Adrenal gland (tissue), 9 donors: ENCODE measurements at regions not wholly inside any gene's neighbourhood (a gene's known extent, or its start where the extent isn't known, plus 50 kb on each side); places are given as distances from the start of the nearest gene placed in this dataset.

Experiments used
- DNase-seq, 7 donors: peaks; one replicate each; pipeline ENCODE4 v3.0.0-alpha.2; 2019 to 2020
- H3K27ac ChIP-seq, 5 donors: fragments of 200-600 bp; sonication (generic) in 4 of 5; 1 replicate in 3 of 5; 2 replicates in 2 of 5; pipeline versions ENCODE4 v1.5.1 to v1.8.0; 2016 to 2020; ENCODE audit warnings: mild to moderate bottlenecking in 1 of 5
- H3K27me3 ChIP-seq: fragments of 200-600 bp; 2 replicates; pipeline ENCODE4 v1.8.0; 2021
- H3K36me3 ChIP-seq, 2 donors: fragments of 200-600 bp; replicated peaks in 1 of 2; 1 replicate in 1 of 2; 2 replicates in 1 of 2; pipeline versions ENCODE4 v1.5.1 to v1.8.0; 2018 to 2022
- H3K4me1 ChIP-seq, 2 donors: fragments of 200-600 bp; replicated peaks in 1 of 2; 1 replicate in 1 of 2; 2 replicates in 1 of 2; pipeline versions ENCODE4 v1.5.1 to v1.8.0; 2018 to 2021
- H3K4me3 ChIP-seq, 4 donors: fragments of 200-600 bp; sonication (generic) in 3 of 4; one replicate each; pipeline ENCODE4 v1.5.1; 2016 to 2018
- H3K9me3 ChIP-seq, 3 donors: fragments of 200-600 bp; sonication (generic) in 1 of 3; replicated peaks in 1 of 3; 1 replicate in 2 of 3; 2 replicates in 1 of 3; pipeline versions ENCODE4 v1.5.1 to v1.8.0; 2016 to 2021
- POLR2A ChIP-seq, 2 donors: fragments of 450-650 bp; IDR thresholded peaks; one replicate each; pipeline ENCODE4 v1.6.1; 2017; ENCODE audit warnings: antibody characterized with exemption in 2 of 2, mild to moderate bottlenecking in 2 of 2, moderate library complexity in 1 of 2
- WGBS, 4 donors: extraction: QIAGEN DNeasy Blood & Tissue Kit in 2 of 4; methylation state at CpG; one replicate each; pipeline versions ENCODE4 v1.1.5 to v1.1.7; 2013 to 2017; 5-methylcytosine and 5-hydroxymethylcytosine counted together
- intact Hi-C, 2 donors: fragments of 100-400 bp; cut with DNase I; formaldehyde crosslinking; loops; one replicate each; pipeline versions ENCODE4 v1.14.1 to v1.15.0; 2022 to 2023
- TF ChIP-seq, protein P1 (sequence below), 6 experiments: fragments of 450-650 bp in 4 of 6; fragments of 200-600 bp in 2 of 6; sonication (generic) in 1 of 6; IDR thresholded peaks; 1 replicate in 5 of 6; 2 replicates in 1 of 6; pipeline versions ENCODE4 v1.5.1 to v1.8.0; 2016 to 2021; ENCODE audit warnings: antibody characterized with exemption in 6 of 6, mild to moderate bottlenecking in 2 of 6, moderate library complexity in 1 of 6
- donor health status: healthy with polysubstance abuse.
- donor health status: Bipolar disorder and iron deficiency.
- donor health status: DM: yes; HTN: yes; CAD: no.
- donor health status: DM: no; HTN: no; CAD: no.
- donor health status: DM: no; HTN: no; CAD: no.

GRCh38 chr4:62550121-62550520, 1350.0 kb downstream of the ADGRL3 start:
- 70 to 93% (median 76%) methylated on average over 2 of the region's 2 CpGs for WGBS, 4 donors
- H3K4me3 ChIP-seq = no peak overlapping the region
- no peak for TF ChIP-seq POLR2A (IDR thresholded peaks at IDR 0.05)
- TF ChIP-seq, protein P1, sequence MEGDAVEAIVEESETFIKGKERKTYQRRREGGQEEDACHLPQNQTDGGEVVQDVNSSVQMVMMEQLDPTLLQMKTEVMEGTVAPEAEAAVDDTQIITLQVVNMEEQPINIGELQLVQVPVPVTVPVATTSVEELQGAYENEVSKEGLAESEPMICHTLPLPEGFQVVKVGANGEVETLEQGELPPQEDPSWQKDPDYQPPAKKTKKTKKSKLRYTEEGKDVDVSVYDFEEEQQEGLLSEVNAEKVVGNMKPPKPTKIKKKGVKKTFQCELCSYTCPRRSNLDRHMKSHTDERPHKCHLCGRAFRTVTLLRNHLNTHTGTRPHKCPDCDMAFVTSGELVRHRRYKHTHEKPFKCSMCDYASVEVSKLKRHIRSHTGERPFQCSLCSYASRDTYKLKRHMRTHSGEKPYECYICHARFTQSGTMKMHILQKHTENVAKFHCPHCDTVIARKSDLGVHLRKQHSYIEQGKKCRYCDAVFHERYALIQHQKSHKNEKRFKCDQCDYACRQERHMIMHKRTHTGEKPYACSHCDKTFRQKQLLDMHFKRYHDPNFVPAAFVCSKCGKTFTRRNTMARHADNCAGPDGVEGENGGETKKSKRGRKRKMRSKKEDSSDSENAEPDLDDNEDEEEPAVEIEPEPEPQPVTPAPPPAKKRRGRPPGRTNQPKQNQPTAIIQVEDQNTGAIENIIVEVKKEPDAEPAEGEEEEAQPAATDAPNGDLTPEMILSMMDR (IDR thresholded peaks at IDR 0.05) = no peak

GRCh38 chr4:62549601-62550000, 1349.5 kb downstream of the ADGRL3 start:
- intact Hi-C loops = no loop called here

More at GRCh38 chr4:62550121-62550520, 1350.0 kb downstream of the ADGRL3 start:
- no peak for DNase-seq
- no peaks in the 10 kb centered on the region for H3K4me1 ChIP-seq
- H3K36me3 ChIP-seq = no peaks in the 10 kb centered on the region
- H3K27ac ChIP-seq = no peak overlapping the region
- intact Hi-C loops = no loop called here
- no peaks in the 10 kb centered on the region for H3K27me3 ChIP-seq
- H3K9me3 ChIP-seq = no peaks in the 10 kb centered on the region

DNA sequence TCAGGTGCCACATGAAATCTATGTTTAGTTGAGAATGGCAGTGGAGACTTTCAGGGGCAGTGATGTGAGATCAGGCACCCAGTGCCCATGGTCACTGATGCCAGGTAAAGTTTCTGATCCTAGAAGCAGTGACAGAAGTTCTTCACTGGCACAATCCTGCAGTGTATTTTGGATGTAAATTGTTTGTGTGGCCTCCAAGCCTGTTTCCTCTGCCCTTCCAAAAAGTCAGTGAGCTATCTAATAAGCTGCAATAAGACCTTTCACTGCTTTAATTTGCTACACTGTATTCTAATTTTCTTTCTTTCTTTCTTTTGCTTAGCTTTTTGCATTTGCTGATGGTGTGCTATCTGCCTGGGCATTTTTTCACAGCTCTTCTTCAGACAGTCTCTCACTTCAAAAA, 1348.6 kb downstream of the ADGRL3 start:
- no peaks in the 10 kb centered on the region for H3K27me3 ChIP-seq
- no peak for DNase-seq
- no peaks in the 10 kb centered on the region for H3K36me3 ChIP-seq
- intact Hi-C loops = no loop called here
- H3K4me1 ChIP-seq = no peaks in the 10 kb centered on the region
- no peak overlapping the region for H3K27ac ChIP-seq
- TF ChIP-seq, protein P1 (IDR thresholded peaks at IDR 0.05) = no peak
- TF ChIP-seq POLR2A (IDR thresholded peaks at IDR 0.05) = no peak
- no peaks in the 10 kb centered on the region for H3K9me3 ChIP-seq
- no peak overlapping the region for H3K4me3 ChIP-seq

More at GRCh38 chr4:62549601-62550000, 1349.5 kb downstream of the ADGRL3 start:
- H3K27ac ChIP-seq = no peak overlapping the region
- 82 to 96% (median 87%) methylated on average over 1 of the region's 1 CpG for WGBS, 4 donors
- H3K27me3 ChIP-seq = no peaks in the 10 kb centered on the region
- no peak overlapping the region for H3K4me3 ChIP-seq
- TF ChIP-seq, protein P1 (IDR thresholded peaks at IDR 0.05) = no peak
- no peak for TF ChIP-seq POLR2A (IDR thresholded peaks at IDR 0.05)
- H3K4me1 ChIP-seq = no peaks in the 10 kb centered on the region
- no peaks in the 10 kb centered on the region for H3K9me3 ChIP-seq
- DNase-seq = no peak
- no peaks in the 10 kb centered on the region for H3K36me3 ChIP-seq

- DNase-seq = no peak
- TF ChIP-seq, protein P1 (IDR thresholded peaks at IDR 0.05) = no peak
- no peak for TF ChIP-seq POLR2A (IDR thresholded peaks at IDR 0.05)
Observed at GRCh38 chr4:62548108-62548524, 1348.0 kb downstream of the ADGRL3 start.

More at GRCh38 chr4:62548108-62548524, 1348.0 kb downstream of the ADGRL3 start:
- Histone ChIP-seq H3K36me3 (no peaks in the 10 kb centered on the region), H3K27me3 (no peaks in the 10 kb centered on the region), H3K4me3 (no peak overlapping the region), H3K9me3 (no peaks in the 10 kb centered on the region), H3K27ac (no peak overlapping the region), H3K4me1 (no peaks in the 10 kb centered on the region)
- WGBS, 4 donors = 66 to 72% (median 70%) methylated on average over 13 of the region's 13 CpGs
- intact Hi-C loops = no loop called here
